ENCODE measurements at regions not wholly inside any gene's neighbourhood (a gene's known extent, or its start where the extent isn't known, plus 50 kb on each side); places are given as distances from the start of the nearest gene placed in this dataset.
A peak's percentile ranks its signal among the peaks of the same experiment; 100 is the strongest.

GRCh38 chr2:239774933-239775622 is 250.1 kb downstream of the NDUFA10 start:
- ATAC-seq, result no peak
- no peak for DNase-seq
- Histone ChIP-seq H3K4me3 (no peak overlapping the region), H3K27ac (no peak overlapping the region), H3K36me3 (no peaks in the 10 kb centered on the region), H3K4me1 (no peaks in the 10 kb centered on the region), H3K27me3 (peaks cover 0 to 34% (median 10%) of the 10 kb centered on the region in 9 donors), H3K9me3 (peaks cover 0 to 14% (median 8%) of the 10 kb centered on the region in 12 donors)
- intact Hi-C loops (cut with DNase I), result no loop called here
- TF ChIP-seq POLR2A (IDR thresholded peaks at IDR 0.05) (no peak), CTCF (IDR thresholded peaks at IDR 0.05) (no peak)
- WGBS, 4 donors, result 71 to 80% (median 78%) methylated on average over 17 of the region's 17 CpGs

GRCh38 chr2:239774142-239774462 is 251.0 kb downstream of the NDUFA10 start:
- no peak for DNase-seq
- no peak for ATAC-seq
- intact Hi-C loops (cut with DNase I), result no loop called here

GRCh38 chr2:239773228-239774141 is 251.7 kb downstream of the NDUFA10 start:
- H3K4me3 ChIP-seq, result no peak overlapping the region
- H3K27me3 ChIP-seq, result peaks cover 0 to 30% (median 10%) of the 10 kb centered on the region in 9 donors
- DNase-seq (peak in 1 of 5 donors; percentile 7), ATAC-seq (no peak)
- peaks cover 0 to 14% (median 8%) of the 10 kb centered on the region in 12 donors for H3K9me3 ChIP-seq
- WGBS, 4 donors, result 83 to 86% (median 86%) methylated on average over 15 of the region's 15 CpGs
- TF ChIP-seq CTCF (IDR thresholded peaks at IDR 0.05) (no peak), POLR2A (IDR thresholded peaks at IDR 0.05) (no peak)
- no peak overlapping the region for H3K27ac ChIP-seq
- intact Hi-C loops (cut with DNase I), result no loop called here
- no peaks in the 10 kb centered on the region for H3K36me3 ChIP-seq
- H3K4me1 ChIP-seq, result no peaks in the 10 kb centered on the region

More at GRCh38 chr2:239774142-239774462, 251.0 kb downstream of the NDUFA10 start:
- no peaks in the 10 kb centered on the region for H3K4me1 ChIP-seq
- H3K27ac ChIP-seq, result no peak overlapping the region
- no peaks in the 10 kb centered on the region for H3K36me3 ChIP-seq
- WGBS, 4 donors, result 68 to 90% (median 81%) methylated on average over 4 of the region's 4 CpGs
- H3K4me3 ChIP-seq, result no peak overlapping the region
- H3K27me3 ChIP-seq, result peaks cover 0 to 34% (median 10%) of the 10 kb centered on the region in 9 donors
- no peak for TF ChIP-seq POLR2A (IDR thresholded peaks at IDR 0.05)
- TF ChIP-seq CTCF (IDR thresholded peaks at IDR 0.05), result no peak
- peaks cover 0 to 14% (median 8%) of the 10 kb centered on the region in 12 donors for H3K9me3 ChIP-seq

GRCh38 chr2:239772721-239773120 is 252.4 kb downstream of the NDUFA10 start:
- TF ChIP-seq CTCF (IDR thresholded peaks at IDR 0.05), result no peak
- TF ChIP-seq POLR2A (IDR thresholded peaks at IDR 0.05), result no peak
- WGBS, 4 donors, result 91 to 98% (median 96%) methylated on average over 5 of the region's 5 CpGs
- DNase-seq, result peak in 1 of 5 donors; percentile 7

More at GRCh38 chr2:239772721-239773120, 252.4 kb downstream of the NDUFA10 start:
- H3K9me3 ChIP-seq, result peaks cover 0 to 14% (median 8%) of the 10 kb centered on the region in 12 donors
- no peaks in the 10 kb centered on the region for H3K4me1 ChIP-seq
- H3K4me3 ChIP-seq, result no peak overlapping the region
- ATAC-seq, result no peak
- H3K27ac ChIP-seq, result no peak overlapping the region
- peaks cover 0 to 24% (median 7%) of the 10 kb centered on the region in 9 donors for H3K27me3 ChIP-seq
- intact Hi-C loops (cut with DNase I), result no loop called here
- no peaks in the 10 kb centered on the region for H3K36me3 ChIP-seq
